ENCODE measurements at regions not wholly inside any gene's neighbourhood (a gene's known extent, or its start where the extent isn't known, plus 50 kb on each side); places are given as distances from the start of the nearest gene placed in this dataset.

- TF ChIP-seq POLR2A (IDR thresholded peaks at IDR 0.05; ENCODE audit: low read depth, low read length): no peak
- no peak for TF ChIP-seq TAF1 (IDR thresholded peaks at IDR 0.05; ENCODE audit: borderline replicate concordance, low read depth, low read length)
- no peak for TF ChIP-seq POLR2AphosphoS5 (IDR thresholded peaks at IDR 0.05; ENCODE audit: low read depth, low read length)
- FAIRE-seq (no peak), DNase-seq (ENCODE audit: insufficient read length) (no peak)
Observed at GRCh38 chr5:86926033-86926432, 308.3 kb downstream of the COX7C start.

DNA sequence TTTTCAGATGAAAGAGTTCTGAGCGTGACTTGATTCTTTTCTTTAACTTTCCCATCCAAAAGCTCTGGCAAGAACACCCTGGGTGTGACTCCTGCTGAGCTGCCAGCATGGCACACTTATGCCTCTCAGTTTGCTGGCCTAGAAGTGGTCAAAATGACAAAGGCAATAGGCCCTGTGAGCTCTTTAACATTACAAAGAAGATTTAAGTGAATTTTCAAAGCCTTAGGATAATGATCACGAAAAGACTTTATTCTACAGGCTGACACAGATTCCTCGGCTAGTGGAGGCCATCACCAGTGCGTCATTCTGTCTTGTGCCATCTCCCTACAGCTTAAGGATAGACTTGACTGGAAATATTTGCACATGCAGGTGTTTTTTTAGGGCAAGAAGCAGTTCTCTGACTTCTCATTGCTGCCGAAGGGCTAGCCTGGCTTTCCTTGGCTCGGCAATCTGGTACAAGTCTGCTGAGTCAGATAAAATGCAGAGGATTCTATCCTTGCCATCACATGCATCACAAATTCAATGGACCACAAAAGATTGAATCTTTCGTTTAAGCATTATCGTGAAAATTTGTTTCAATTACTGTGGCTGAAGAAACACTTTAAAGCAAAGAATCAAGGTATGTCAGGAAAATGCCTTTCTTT is 311.5 kb downstream of the COX7C start:
- no peak for DNase-seq (ENCODE audit: insufficient read length)
- TF ChIP-seq POLR2AphosphoS5 (IDR thresholded peaks at IDR 0.05; ENCODE audit: low read depth, low read length) (no peak), TAF1 (IDR thresholded peaks at IDR 0.05; ENCODE audit: borderline replicate concordance, low read depth, low read length) (no peak), POLR2A (IDR thresholded peaks at IDR 0.05; ENCODE audit: low read depth, low read length) (no peak)
- FAIRE-seq: no peak

DNA sequence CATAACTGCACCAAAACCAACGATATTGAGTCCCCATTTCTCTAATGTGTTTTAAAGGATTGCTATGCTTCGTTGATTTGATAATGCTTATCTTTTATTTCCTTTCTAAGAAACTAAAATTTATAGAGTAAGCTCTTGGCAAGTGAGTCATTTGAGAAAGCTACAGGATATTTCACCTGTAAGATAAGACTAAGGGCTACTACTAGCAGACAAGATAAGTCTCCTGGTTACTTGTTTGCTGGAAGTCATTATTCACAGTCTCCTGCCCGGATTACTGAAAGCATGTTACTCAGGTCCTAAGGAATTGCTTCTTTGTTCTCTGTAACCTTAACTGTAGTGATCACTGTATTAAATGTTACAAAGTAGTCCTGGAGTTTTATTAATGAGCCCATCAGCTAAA is 315.9 kb upstream of the RASA1 start:
- TF ChIP-seq TAF1 (IDR thresholded peaks at IDR 0.05; ENCODE audit: borderline replicate concordance, low read depth, low read length): no peak
- DNase-seq (ENCODE audit: insufficient read length): no peak
- FAIRE-seq: no peak

DNA sequence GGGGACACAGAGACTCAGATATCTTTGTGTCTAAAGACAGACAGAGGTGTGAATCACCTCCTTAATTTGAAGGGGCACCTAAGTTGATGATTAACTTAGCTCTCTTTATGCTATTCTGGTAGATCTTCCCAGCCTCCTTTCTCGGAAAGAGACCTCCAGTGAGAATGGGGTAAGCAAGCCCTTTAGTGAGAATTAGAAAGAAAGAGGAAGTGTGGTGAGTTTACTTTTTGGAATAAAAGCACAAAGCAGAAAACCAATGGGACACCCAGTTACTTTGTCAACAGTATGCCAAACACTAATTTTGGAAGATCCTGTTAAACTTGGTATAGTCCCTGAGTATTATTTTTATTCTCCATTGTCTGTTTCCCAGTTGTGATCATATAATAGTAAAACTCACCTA is 302.8 kb upstream of the RASA1 start:
- FAIRE-seq (no peak), DNase-seq (ENCODE audit: insufficient read length) (no peak)
- TF ChIP-seq POLR2AphosphoS5 (IDR thresholded peaks at IDR 0.05; ENCODE audit: low read depth, low read length): no peak
- no peak for TF ChIP-seq POLR2A (IDR thresholded peaks at IDR 0.05; ENCODE audit: low read depth, low read length)
- TF ChIP-seq TAF1 (IDR thresholded peaks at IDR 0.05; ENCODE audit: borderline replicate concordance, low read depth, low read length): no peak

DNA sequence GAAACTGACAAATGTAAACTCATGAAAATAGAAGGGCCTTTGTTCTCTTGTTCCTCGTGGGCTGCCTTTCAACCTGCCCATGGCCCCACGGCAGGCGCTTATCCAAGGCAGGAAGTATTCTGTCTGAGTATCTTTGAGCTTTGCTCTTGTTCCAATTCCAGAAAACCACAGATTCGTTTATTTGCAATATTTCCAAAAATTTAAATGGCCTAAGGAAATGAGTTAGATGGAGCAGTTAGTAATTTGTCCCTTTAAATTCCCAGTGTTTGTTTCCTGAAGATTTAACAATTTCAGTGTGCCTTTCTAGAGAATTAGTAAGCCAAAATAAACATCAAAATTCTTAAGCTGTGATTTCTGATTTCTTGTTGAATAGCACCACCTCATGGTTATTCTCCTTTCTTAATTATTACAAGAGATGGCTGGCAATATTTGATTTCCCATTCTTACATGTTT is 299.4 kb upstream of the RASA1 start:
- no peak for FAIRE-seq

DNA sequence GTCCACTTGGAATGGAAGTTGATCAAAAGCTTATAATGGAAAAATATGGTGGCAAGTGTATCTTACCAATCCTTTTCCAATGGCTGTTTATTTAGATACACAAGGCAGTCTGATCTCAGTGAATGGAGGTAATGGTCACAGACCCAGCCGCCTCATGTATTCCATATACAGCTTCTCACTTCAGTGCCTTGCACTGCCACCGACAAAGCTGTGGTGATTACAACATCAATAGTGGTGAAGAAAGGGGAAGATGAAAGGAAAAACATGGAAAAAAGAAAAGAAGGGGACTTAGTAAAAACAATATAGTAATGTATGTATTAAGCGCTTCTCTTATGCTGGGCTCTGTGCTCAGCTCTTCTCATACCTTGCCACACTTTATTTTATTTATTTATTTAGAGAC is 297.3 kb upstream of the RASA1 start:
- TF ChIP-seq POLR2A (IDR thresholded peaks at IDR 0.05; ENCODE audit: low read depth, low read length) (no peak), POLR2AphosphoS5 (IDR thresholded peaks at IDR 0.05; ENCODE audit: low read depth, low read length) (no peak), TAF1 (IDR thresholded peaks at IDR 0.05; ENCODE audit: borderline replicate concordance, low read depth, low read length) (no peak)
- FAIRE-seq: no peak
- no peak for DNase-seq (ENCODE audit: insufficient read length)

More for the DNA sequence above, 299.4 kb upstream of the RASA1 start:
- TF ChIP-seq TAF1 (IDR thresholded peaks at IDR 0.05; ENCODE audit: borderline replicate concordance, low read depth, low read length) (no peak), POLR2A (IDR thresholded peaks at IDR 0.05; ENCODE audit: low read depth, low read length) (no peak), POLR2AphosphoS5 (IDR thresholded peaks at IDR 0.05; ENCODE audit: low read depth, low read length) (no peak)
- no peak for DNase-seq (ENCODE audit: insufficient read length)

- FAIRE-seq (no peak), DNase-seq (ENCODE audit: insufficient read length) (no peak)
- TF ChIP-seq POLR2A (IDR thresholded peaks at IDR 0.05; ENCODE audit: low read depth, low read length) (no peak), TAF1 (IDR thresholded peaks at IDR 0.05; ENCODE audit: borderline replicate concordance, low read depth, low read length) (no peak), POLR2AphosphoS5 (IDR thresholded peaks at IDR 0.05; ENCODE audit: low read depth, low read length) (no peak)
Observed at GRCh38 chr5:86971034-86971571, 296.6 kb upstream of the RASA1 start.

DNA sequence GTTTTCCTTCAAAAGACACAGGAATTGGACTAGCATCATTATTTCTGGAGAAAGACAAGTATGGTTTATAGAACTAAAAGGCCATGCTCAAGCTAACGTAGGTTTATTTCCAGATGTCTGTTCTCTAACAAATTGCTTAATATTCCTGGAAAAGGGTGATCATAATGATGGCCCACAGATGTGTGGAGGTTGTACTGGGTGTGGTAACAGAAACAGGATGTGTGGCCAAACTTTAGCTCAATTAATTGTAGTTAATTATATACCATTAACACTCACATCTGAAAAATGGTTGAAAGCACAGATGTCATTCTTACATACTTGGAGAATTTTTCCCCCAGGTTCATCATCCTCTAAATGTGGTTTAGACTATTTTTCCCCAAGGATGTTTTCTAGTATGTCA is 292.7 kb upstream of the RASA1 start:
- DNase-seq (ENCODE audit: insufficient read length): no peak
- TF ChIP-seq POLR2AphosphoS5 (IDR thresholded peaks at IDR 0.05; ENCODE audit: low read depth, low read length) (no peak), TAF1 (IDR thresholded peaks at IDR 0.05; ENCODE audit: borderline replicate concordance, low read depth, low read length) (no peak), POLR2A (IDR thresholded peaks at IDR 0.05; ENCODE audit: low read depth, low read length) (no peak)
- no peak for FAIRE-seq

DNA sequence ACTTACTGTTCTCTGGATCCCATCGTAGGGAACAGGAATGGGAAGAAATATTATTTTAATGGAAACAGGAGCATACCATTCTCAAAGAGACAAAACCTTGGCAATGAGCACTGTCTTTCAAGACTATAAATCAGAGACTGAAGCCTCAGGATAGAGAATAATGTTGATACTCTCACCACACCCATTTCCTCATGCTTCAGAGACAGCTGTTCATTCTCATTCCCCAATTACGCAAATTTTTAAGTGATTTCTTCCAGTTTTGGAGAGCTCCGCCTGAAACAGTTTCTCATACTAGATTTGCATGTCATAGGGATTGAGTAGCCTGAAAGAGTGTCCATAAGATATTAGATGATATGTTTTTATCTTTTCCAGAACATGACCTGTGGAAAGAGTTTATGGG is 290.5 kb upstream of the RASA1 start:
- DNase-seq (ENCODE audit: insufficient read length): no peak
- TF ChIP-seq POLR2A (IDR thresholded peaks at IDR 0.05; ENCODE audit: low read depth, low read length) (no peak), TAF1 (IDR thresholded peaks at IDR 0.05; ENCODE audit: borderline replicate concordance, low read depth, low read length) (no peak), POLR2AphosphoS5 (IDR thresholded peaks at IDR 0.05; ENCODE audit: low read depth, low read length) (no peak)
- no peak for FAIRE-seq

GRCh38 chr5:86977808-86978207 is 289.9 kb upstream of the RASA1 start:
- DNase-seq (ENCODE audit: insufficient read length): no peak
- TF ChIP-seq POLR2AphosphoS5 (IDR thresholded peaks at IDR 0.05; ENCODE audit: low read depth, low read length) (no peak), TAF1 (IDR thresholded peaks at IDR 0.05; ENCODE audit: borderline replicate concordance, low read depth, low read length) (no peak), POLR2A (IDR thresholded peaks at IDR 0.05; ENCODE audit: low read depth, low read length) (no peak)
- FAIRE-seq: no peak

DNA sequence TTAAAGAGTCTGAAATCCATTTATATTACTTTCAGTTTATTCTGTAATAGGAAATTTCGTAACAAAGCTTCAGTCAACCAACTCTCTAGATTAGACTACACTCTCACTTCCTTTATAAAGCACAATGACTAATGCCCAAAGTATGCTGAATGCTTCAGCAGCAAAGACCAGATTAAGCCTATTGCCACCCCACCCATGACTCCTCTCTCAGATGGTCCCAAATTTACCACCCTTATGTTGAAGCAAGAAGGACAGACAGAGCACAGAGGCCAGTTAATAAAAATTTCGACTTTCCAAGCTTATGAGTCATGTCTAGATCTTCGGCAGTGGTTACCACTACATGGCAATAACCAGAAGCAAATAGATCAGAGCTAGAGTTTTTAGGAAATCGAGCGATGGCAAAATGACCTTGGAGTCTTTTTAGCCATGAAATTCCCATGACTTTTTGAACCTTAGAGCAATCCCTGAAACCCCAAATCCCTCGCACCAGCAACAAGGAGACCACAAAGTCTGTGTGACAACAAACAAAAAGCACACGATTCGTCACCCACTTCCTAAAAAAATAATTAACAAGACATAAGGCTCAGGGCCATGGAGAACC is 287.8 kb upstream of the RASA1 start:
- no peak for TF ChIP-seq POLR2AphosphoS5 (IDR thresholded peaks at IDR 0.05; ENCODE audit: low read depth, low read length)
- no peak for TF ChIP-seq TAF1 (IDR thresholded peaks at IDR 0.05; ENCODE audit: borderline replicate concordance, low read depth, low read length)
- no peak for TF ChIP-seq POLR2A (IDR thresholded peaks at IDR 0.05; ENCODE audit: low read depth, low read length)
- DNase-seq (ENCODE audit: insufficient read length): no peak
- FAIRE-seq: no peak

DNA sequence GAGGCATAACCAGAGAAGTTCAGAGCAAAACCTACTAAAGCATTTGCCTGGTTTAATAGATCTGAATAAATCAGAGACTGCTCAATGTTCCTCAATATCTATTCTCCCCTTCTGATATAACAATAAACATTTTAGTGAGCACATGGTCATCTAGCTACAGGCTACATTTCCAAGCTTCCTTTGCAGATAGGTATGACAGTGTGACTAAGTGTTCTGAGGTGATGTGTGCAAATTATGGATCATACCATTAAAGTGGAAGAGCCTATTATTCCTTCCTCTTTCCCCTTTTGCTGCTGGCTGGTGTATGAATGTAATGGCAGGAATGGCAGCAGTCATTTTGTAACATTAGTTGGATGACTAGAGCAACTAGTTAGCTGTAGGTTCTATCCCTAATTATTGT is 285.8 kb upstream of the RASA1 start:
- DNase-seq (ENCODE audit: insufficient read length) (no peak), FAIRE-seq (no peak)
- TF ChIP-seq TAF1 (IDR thresholded peaks at IDR 0.05; ENCODE audit: borderline replicate concordance, low read depth, low read length) (no peak), POLR2A (IDR thresholded peaks at IDR 0.05; ENCODE audit: low read depth, low read length) (no peak), POLR2AphosphoS5 (IDR thresholded peaks at IDR 0.05; ENCODE audit: low read depth, low read length) (no peak)
